ENCODE measurements at regions not wholly inside any gene's neighbourhood (a gene's known extent, or its start where the extent isn't known, plus 50 kb on each side); places are given as distances from the start of the nearest gene placed in this dataset.
"Not testable (repeated sequence)": the region's sequence is repeated elsewhere in the genome, so short reads cannot be mapped to it uniquely, and the experiment has no call there.

GRCh38 chr21:19218163-19218562 lies 814.6 kb upstream of the TMPRSS15 start:
- Histone ChIP-seq H3K36me3 (replicated peaks; ENCODE audit: insufficient read depth, low read length) (no peaks in the 10 kb centered on the region), H3K4me2 (ENCODE audit: low read depth, low read length) (no peak overlapping the region), H3K9ac (ENCODE audit: low read length) (no peak overlapping the region), H4K20me1 (ENCODE audit: insufficient read depth, low read length) (no peaks in the 10 kb centered on the region), H3K27ac (ENCODE audit: low read length) (no peak overlapping the region), H3K9me3 (replicated peaks; ENCODE audit: insufficient read depth, low read length) (no peaks in the 10 kb centered on the region), H3K4me3 (ENCODE audit: low read length) (no peak overlapping the region), H3K79me2 (ENCODE audit: low read length) (no peaks in the 10 kb centered on the region), H3K9me2 (replicated peaks; ENCODE audit: insufficient read depth, low read length) (no peaks in the 10 kb centered on the region), H3K27me3 (replicated peaks; ENCODE audit: insufficient read depth, low read length) (no peaks in the 10 kb centered on the region), H3K4me1 (ENCODE audit: low read length) (no peaks in the 10 kb centered on the region), H3F3A (ENCODE audit: insufficient read depth, low read length) (no peaks in the 10 kb centered on the region), H2AFZ (ENCODE audit: low read length) (no peak overlapping the region)
- no peak for DNase-seq
- TF ChIP-seq CTCF (IDR thresholded peaks at IDR 0.05; ENCODE audit: low read length), result no peak
- TF ChIP-seq EZH2 (optimal IDR thresholded peaks at IDR 0.05; ENCODE audit: low read depth, low read length), result no peak
- TF ChIP-seq EZH2phosphoT487 (IDR thresholded peaks at IDR 0.05; ENCODE audit: low read length), result no peak

GRCh38 chr21:19224090-19224489 lies 820.5 kb upstream of the TMPRSS15 start:
- Histone ChIP-seq H3K27ac (ENCODE audit: low read length) (no peak overlapping the region), H2AFZ (ENCODE audit: low read length) (no peak overlapping the region), H3K9me2 (replicated peaks; ENCODE audit: insufficient read depth, low read length) (no peaks in the 10 kb centered on the region), H3K36me3 (replicated peaks; ENCODE audit: insufficient read depth, low read length) (no peaks in the 10 kb centered on the region), H3F3A (ENCODE audit: insufficient read depth, low read length) (no peaks in the 10 kb centered on the region), H3K9ac (ENCODE audit: low read length) (no peak overlapping the region), H3K4me1 (ENCODE audit: low read length) (no peaks in the 10 kb centered on the region), H3K9me3 (replicated peaks; ENCODE audit: insufficient read depth, low read length) (no peaks in the 10 kb centered on the region), H3K79me2 (ENCODE audit: low read length) (no peaks in the 10 kb centered on the region), H3K4me3 (ENCODE audit: low read length) (no peak overlapping the region), H3K4me2 (ENCODE audit: low read depth, low read length) (no peak overlapping the region), H3K27me3 (replicated peaks; ENCODE audit: insufficient read depth, low read length) (no peaks in the 10 kb centered on the region), H4K20me1 (ENCODE audit: insufficient read depth, low read length) (no peaks in the 10 kb centered on the region)
- TF ChIP-seq EZH2phosphoT487 (IDR thresholded peaks at IDR 0.05; ENCODE audit: low read length), result no peak
- DNase-seq, result no peak

- Histone ChIP-seq H3K4me1 (ENCODE audit: low read length) (no peaks in the 10 kb centered on the region), H3K27me3 (replicated peaks; ENCODE audit: insufficient read depth, low read length) (no peaks in the 10 kb centered on the region), H3K4me2 (ENCODE audit: low read depth, low read length) (no peak overlapping the region), H3K79me2 (ENCODE audit: low read length) (no peaks in the 10 kb centered on the region), H4K20me1 (ENCODE audit: insufficient read depth, low read length) (no peaks in the 10 kb centered on the region), H3K9ac (ENCODE audit: low read length) (no peak overlapping the region), H3F3A (ENCODE audit: insufficient read depth, low read length) (no peaks in the 10 kb centered on the region), H3K9me3 (replicated peaks; ENCODE audit: insufficient read depth, low read length) (no peaks in the 10 kb centered on the region), H3K27ac (ENCODE audit: low read length) (no peak overlapping the region), H3K4me3 (ENCODE audit: low read length) (no peak overlapping the region), H2AFZ (ENCODE audit: low read length) (no peak overlapping the region), H3K36me3 (replicated peaks; ENCODE audit: insufficient read depth, low read length) (no peaks in the 10 kb centered on the region), H3K9me2 (replicated peaks; ENCODE audit: insufficient read depth, low read length) (no peaks in the 10 kb centered on the region)
- TF ChIP-seq EZH2 (optimal IDR thresholded peaks at IDR 0.05; ENCODE audit: low read depth, low read length), result no peak
- no peak for TF ChIP-seq CTCF (IDR thresholded peaks at IDR 0.05; ENCODE audit: low read length)
- no peak for TF ChIP-seq EZH2phosphoT487 (IDR thresholded peaks at IDR 0.05; ENCODE audit: low read length)
- no peak for DNase-seq
Observed at GRCh38 chr21:19228226-19228625, 824.6 kb upstream of the TMPRSS15 start.

- not testable (repeated sequence) for H3K27ac ChIP-seq (ENCODE audit: low read length); H3K36me3 ChIP-seq (replicated peaks; ENCODE audit: insufficient read depth, low read length); H3K4me1 ChIP-seq (ENCODE audit: low read length); H3K79me2 ChIP-seq (ENCODE audit: low read length); H3K4me3 ChIP-seq (ENCODE audit: low read length); H3K4me2 ChIP-seq (ENCODE audit: low read depth, low read length); H2AFZ ChIP-seq (ENCODE audit: low read length); H3K9me3 ChIP-seq (replicated peaks; ENCODE audit: insufficient read depth, low read length); DNase-seq; H3K9me2 ChIP-seq (replicated peaks; ENCODE audit: insufficient read depth, low read length); H4K20me1 ChIP-seq (ENCODE audit: insufficient read depth, low read length); H3K27me3 ChIP-seq (replicated peaks; ENCODE audit: insufficient read depth, low read length); H3K9ac ChIP-seq (ENCODE audit: low read length); H3F3A ChIP-seq (ENCODE audit: insufficient read depth, low read length)
Observed at GRCh38 chr21:19233841-19234240, 830.3 kb upstream of the TMPRSS15 start.

Measured in MM.1S (cell line).